Amygdala (tissue), 56 donors: ENCODE measurements at regions not wholly inside any gene's neighbourhood (a gene's known extent, or its start where the extent isn't known, plus 50 kb on each side); places are given as distances from the start of the nearest gene placed in this dataset.

Source experiments
- DNase-seq, 56 donors: peaks; one replicate each; lab custom pipeline; 2025; lab: John Stamatoyannopoulos, UW

DNA sequence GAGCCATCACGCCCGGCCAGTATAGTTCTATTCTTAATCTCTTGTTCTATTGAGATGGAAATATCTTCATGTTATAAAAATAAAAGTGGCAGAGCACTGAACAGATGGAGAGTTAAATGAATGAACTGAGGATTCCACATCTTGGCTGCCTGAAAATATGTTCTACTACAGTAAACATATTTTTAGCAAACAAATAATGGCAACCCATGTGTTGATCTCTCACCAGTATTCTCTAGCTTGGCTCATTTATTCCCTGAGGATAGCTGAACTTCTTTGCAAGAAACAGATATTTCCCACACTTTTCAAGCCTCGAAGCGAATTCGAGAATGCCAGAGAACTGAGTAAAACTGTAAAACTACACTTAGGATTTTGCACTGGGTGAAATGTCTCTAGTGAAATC is 58.9 kb downstream of the DIRAS3 start:
- DNase-seq = no peak

- DNase-seq = no peak
Observed at GRCh38 chr1:67988066-67988465, 62.4 kb downstream of the DIRAS3 start.

DNA sequence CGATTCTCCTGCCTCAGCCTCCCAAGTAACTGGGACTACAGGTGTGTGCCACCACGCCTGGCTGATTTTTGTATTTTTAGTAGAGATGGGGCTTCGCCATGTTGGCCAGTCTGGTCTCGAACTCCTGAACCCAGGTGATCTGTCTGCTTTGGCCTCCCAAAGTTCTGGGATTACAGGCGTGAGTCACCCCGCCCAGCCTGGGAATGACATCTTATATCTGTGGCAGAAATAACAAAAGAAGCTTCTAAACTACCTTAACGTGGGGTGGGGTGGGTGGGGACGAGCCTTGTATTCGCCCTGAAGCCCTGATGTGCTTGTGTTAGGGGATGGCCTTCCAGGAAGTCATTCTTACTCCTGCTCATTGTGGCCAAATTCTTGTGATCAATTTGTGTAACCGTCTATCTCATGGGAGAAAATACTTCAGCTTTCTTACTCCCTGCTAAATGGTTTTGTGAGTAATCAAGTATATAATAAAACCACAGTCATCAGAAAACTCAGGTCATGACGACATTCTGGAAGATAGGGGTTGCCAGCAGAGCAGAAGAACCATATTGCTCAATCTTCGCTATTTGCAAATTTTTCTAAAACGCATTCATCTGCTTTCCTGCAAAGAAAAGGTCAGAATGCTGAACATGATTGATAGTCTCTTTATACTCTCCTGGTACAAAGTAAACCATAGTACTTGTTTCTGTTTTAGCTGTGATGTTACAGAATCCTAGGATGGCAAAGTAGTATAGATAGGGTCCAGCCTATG is 63.2 kb downstream of the DIRAS3 start:
- DNase-seq = no peak

- no peak for DNase-seq
Observed at GRCh38 chr1:67983867-67984266, 66.6 kb downstream of the DIRAS3 start.

DNA sequence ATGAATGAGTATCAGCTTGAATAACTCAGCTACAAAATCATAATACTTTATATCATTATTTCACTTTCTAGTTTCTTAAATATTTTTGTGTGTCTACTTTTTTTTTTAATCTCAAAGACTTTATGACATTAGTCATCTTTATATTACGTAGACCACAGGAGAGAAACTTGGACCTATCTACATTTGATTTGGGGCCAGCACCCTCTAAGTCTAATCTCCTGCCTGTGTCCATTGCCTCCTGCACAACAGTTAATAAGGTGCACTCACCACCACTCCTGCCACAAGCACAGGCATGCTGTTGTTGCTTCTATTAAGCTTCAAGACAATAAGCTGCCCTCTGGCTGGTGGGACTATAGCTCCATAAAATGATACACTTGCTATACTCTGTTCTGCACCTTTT is 70.4 kb downstream of the DIRAS3 start:
- no peak for DNase-seq

GRCh38 chr1:67979532-67979931 is 70.9 kb downstream of the DIRAS3 start:
- DNase-seq = no peak

- no peak for DNase-seq
Observed at GRCh38 chr1:67978890-67979516, 71.4 kb downstream of the DIRAS3 start.

- no peak for DNase-seq
Observed at GRCh38 chr1:67977756-67978155, 72.7 kb downstream of the DIRAS3 start.

- no peak for DNase-seq
Observed at GRCh38 chr1:67973051-67973450, 77.4 kb downstream of the DIRAS3 start.

DNA sequence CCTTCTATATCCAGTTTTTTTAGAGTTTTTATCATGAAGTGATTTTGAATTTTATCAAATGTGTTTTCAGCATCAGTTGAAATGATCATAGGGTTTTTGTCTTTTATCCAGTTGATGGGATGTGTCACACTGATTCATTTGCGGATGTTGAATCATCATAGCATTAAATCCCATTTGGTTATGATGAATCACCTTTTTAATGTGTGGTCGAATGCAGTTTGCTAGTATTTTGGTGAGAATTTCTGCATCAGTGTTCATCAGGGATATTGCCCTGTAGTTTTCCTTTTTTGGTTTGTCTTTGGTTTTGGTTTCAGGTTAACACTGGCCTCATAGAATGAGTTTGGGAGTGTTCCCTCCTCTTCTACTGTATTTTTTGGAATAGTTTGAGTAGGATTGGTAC is 80.3 kb downstream of the DIRAS3 start:
- DNase-seq = no peak

DNA sequence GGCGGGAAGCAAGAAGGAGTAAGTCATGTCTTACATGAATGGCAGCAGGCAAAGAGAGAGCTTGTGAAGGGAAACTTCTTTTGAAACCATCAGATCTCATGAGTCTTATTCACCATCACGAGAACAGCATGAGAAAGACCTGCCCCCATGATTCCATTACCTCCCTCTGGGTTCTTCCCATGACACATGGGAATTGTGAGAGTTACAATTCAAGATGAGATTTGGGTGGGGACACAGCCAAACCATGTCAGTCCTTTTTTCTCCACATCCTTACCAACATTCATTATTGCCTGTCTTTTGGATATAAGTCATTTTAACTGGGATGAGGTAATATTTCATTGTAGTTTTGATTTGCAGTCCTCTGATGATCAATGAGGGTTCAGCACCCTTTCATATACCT is 81.0 kb downstream of the DIRAS3 start:
- no peak for DNase-seq

DNA sequence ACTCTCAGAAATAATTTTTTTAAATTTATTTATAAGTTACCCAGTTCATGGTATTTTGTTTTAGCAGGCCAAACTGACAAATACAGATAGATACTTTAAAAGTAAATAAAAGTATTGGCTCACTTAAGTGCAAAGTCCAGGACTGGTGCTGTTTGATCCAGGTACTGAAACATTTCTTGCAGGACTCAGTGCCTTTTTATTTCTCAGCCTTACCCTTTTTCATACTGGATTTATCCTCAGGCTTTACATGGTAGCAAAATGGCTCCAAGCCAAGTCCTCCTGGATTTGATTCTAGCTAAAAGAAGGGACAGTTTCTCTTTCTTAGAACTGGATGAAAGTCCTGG is 83.8 kb downstream of the DIRAS3 start:
- DNase-seq = no peak

- DNase-seq = no peak
Observed at GRCh38 chr1:67965995-67966665, 84.3 kb downstream of the DIRAS3 start.

DNA sequence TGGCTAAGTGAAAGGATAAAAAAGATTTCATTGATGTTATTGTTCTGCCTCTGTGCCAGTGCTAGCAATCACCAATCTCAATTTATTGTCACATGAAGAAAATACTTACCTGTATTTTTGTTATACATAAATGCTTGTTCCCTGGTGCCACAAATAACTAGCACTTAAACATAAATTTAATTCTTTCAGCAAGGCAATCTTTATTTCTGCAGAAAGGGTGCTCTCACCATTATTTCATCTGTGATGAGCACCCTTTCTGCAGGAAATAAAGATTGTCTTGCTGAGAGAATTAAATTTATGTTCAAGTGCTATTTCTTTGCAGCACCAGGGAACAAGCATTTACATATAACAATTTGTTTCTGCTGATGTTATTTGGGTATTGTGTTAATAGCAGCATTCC is 87.2 kb downstream of the DIRAS3 start:
- DNase-seq = no peak

- no peak for DNase-seq
Observed at GRCh38 chr1:67960766-67961165, 89.7 kb downstream of the DIRAS3 start.

DNA sequence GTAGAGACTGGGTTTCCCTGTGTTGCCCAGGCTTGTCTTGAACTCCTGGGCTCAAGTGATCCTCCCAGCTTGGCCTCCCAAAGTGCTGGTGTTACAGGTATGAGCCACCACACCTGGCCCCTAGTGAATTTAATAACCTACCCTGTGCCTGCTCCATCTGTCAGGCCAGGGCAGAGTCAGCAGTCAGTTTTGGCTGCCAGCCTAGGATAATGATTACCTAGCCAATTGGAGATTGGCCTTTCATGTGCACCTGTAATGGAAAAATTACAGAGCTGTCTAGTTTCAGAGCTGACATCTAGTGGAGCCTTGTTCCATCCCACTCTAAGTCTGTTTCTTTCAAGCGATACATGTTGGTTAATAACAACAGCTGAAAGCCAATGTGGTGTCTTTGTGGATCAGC is 92.0 kb downstream of the DIRAS3 start:
- DNase-seq = no peak

DNA sequence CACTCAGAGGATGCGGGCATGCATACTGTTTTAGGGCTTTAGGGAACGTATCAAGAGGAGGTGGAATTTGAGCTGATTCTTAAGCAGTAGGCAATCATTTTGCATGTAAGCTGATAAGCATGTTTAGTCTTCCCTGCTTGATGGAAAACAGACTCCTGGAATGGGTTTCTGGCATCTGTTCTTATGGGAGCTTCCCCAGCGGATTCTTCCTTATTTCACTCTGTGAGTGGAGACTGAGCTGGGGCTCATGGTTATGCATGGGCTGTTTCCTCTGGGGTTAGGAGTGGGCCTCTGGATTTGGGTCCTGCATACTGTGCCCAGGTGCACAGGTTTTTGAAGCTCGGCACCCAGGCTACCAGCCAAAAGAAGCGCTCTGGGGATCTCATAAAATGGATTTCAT is 93.4 kb downstream of the DIRAS3 start:
- DNase-seq = no peak

GRCh38 chr1:67956116-67956515 is 94.3 kb downstream of the DIRAS3 start:
- DNase-seq = no peak

GRCh38 chr1:67955591-67955990 is 94.8 kb downstream of the DIRAS3 start:
- DNase-seq = no peak

GRCh38 chr1:67953301-67953700 is 97.1 kb downstream of the DIRAS3 start:
- DNase-seq = no peak

- DNase-seq = no peak
Observed at GRCh38 chr1:67952071-67952470, 98.4 kb downstream of the DIRAS3 start.

DNA sequence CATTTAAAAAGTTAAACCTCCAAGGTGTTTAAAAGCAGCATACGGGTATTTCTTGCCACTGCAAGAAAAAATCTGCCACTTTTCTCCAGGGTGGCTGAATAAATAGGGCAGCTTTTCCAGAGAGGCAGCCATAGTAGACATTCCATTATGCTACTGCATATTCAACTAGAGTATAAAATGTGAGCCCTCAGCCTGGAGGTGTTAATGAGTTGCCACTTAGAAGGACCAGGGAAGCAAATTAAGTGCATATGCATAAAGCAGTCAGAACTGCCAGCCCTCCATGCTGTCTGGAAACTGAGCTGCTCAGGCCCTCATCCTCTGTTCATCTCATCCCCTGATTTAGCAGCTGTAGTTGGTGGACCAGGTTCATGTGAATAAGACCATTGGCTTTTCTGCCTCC is 99.4 kb downstream of the DIRAS3 start:
- DNase-seq = no peak
